HEK293 (cell line): ENCODE measurements at regions not wholly inside any gene's neighbourhood (a gene's known extent, or its start where the extent isn't known, plus 50 kb on each side); places are given as distances from the start of the nearest gene placed in this dataset.

Experiments
- ZBTB1 ChIP-seq: fragments of 450-650 bp; formaldehyde crosslinking; IDR thresholded peaks from 2 replicates; pipeline ENCODE4 v1.5.1; 2016; ENCODE audit warnings: missing biosample characterization, missing genetic modification characterization
- TF ChIP-seq, protein P1 (sequence below): fragments of 450-650 bp; formaldehyde crosslinking; IDR thresholded peaks from 2 replicates; pipeline ENCODE4 v1.5.1; 2016; ENCODE audit warnings: missing biosample characterization, missing genetic modification characterization

DNA sequence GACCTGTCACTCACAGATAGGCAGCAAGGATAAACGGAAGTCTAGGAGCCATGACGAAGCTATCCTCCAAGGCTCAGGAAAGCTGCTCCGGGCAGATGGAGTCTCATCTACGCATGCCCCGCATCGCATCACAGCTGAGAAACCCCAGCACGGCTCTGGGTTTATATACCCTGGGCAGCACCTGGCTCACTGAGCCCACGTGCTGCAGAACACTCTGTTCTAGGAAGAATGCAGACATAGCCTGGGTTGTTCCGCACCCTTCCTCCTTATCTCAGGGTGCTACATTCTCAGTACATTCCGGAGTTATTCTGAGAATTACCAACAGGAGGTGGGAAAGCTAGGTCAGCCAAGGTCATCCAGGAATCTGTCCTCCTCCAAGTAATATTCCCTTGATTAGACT, 260.4 kb downstream of the CBLN4 start:
- TF ChIP-seq, protein P1, sequence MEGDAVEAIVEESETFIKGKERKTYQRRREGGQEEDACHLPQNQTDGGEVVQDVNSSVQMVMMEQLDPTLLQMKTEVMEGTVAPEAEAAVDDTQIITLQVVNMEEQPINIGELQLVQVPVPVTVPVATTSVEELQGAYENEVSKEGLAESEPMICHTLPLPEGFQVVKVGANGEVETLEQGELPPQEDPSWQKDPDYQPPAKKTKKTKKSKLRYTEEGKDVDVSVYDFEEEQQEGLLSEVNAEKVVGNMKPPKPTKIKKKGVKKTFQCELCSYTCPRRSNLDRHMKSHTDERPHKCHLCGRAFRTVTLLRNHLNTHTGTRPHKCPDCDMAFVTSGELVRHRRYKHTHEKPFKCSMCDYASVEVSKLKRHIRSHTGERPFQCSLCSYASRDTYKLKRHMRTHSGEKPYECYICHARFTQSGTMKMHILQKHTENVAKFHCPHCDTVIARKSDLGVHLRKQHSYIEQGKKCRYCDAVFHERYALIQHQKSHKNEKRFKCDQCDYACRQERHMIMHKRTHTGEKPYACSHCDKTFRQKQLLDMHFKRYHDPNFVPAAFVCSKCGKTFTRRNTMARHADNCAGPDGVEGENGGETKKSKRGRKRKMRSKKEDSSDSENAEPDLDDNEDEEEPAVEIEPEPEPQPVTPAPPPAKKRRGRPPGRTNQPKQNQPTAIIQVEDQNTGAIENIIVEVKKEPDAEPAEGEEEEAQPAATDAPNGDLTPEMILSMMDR (tag by site-specific recombination) = no peak
- no peak for TF ChIP-seq ZBTB1 (tag by site-specific recombination)
